HepG2 (cell line): ENCODE measurements at regions not wholly inside any gene's neighbourhood (a gene's known extent, or its start where the extent isn't known, plus 50 kb on each side); places are given as distances from the start of the nearest gene placed in this dataset.

ENCODE experiments used
- ATAC-seq: fragments of 200-7000 bp; cut with Tn5 transposase; 3 replicates; pipeline ENCODE4 v1.9.1; 2020; ENCODE audit warnings: mild to moderate bottlenecking, moderate library complexity
- BruUV-seq: library from RNA; stranded (reverse); fragments of 400-500 nt; replicated peaks from 2 replicates; lab custom pipeline; 2021; lab: Mats Ljungman, UMichigan
- CTCF ChIA-PET: fragments of 300-600 bp; formaldehyde crosslinking; extraction: SDS; loops from one replicate; lab custom pipeline; 2021; ENCODE audit warnings: low total read pairs, inconsistent platforms, low intra/inter-chr PET ratio; lab: Yijun Ruan, JAX
- POLR2A ChIA-PET: fragments of 350-600 bp; sonication (Branson Sonifier 250); formaldehyde crosslinking; loops from one replicate; lab custom pipeline; 2020; ENCODE audit warnings: antibody characterized with exemption, inconsistent platforms; lab: Yijun Ruan, JAX
- DNase-seq: peaks from one replicate; pipeline ENCODE4 v3.0.0-alpha.2; 2015; ENCODE audit warnings: low spot score
- FAIRE-seq: peaks from 3 replicates; lab custom pipeline; 2011; peaks lifted over from hg19 to GRCh38; lab: Jason Lieb, UNC
- H2AFZ ChIP-seq: one replicate; pipeline ENCODE4 v1.6.1; 2011; ENCODE audit warnings: low read length, inconsistent platforms
- H3K27ac ChIP-seq: fragments of 300-600 bp; 3 replicates; pipeline ENCODE4 v1.8.0; 2011; ENCODE audit warnings: mixed run types, mild to moderate bottlenecking, mixed read lengths, low read length, inconsistent platforms; ENCODE audit not compliant: insufficient read depth; ENCODE audit errors: extremely low read length
- H3K27me3 ChIP-seq, 2 experiments: fragments of 200-600 bp in 1 of 2; 2 replicates in 1 of 2; 3 replicates in 1 of 2; pipeline versions ENCODE4 v1.6.0 to v1.8.0; 2011; ENCODE audit warnings: low read length in 2 of 2, mild to moderate bottlenecking in 2 of 2, moderate library complexity in 2 of 2, inconsistent platforms in 1 of 2; ENCODE audit not compliant: insufficient read depth in 2 of 2, control insufficient read depth in 1 of 2
- H3K36me3 ChIP-seq, 2 experiments: fragments of 200-600 bp in 1 of 2; replicated peaks in 1 of 2; 2 replicates in 1 of 2; 3 replicates in 1 of 2; pipeline versions ENCODE4 v1.5.1 to v1.8.0; 2011; ENCODE audit warnings: low read length in 2 of 2, inconsistent platforms in 1 of 2; ENCODE audit not compliant: insufficient read depth in 2 of 2, control insufficient read depth in 1 of 2
- H3K4me1 ChIP-seq: 2 replicates; pipeline ENCODE4 v1.5.1; 2012; ENCODE audit warnings: low read length, inconsistent platforms; ENCODE audit not compliant: insufficient read depth
- H3K4me2 ChIP-seq: 2 replicates; pipeline ENCODE4 v1.6.0; 2011; ENCODE audit warnings: low read depth, low read length, inconsistent platforms
- H3K4me3 ChIP-seq, 3 experiments: fragments of 200-600 bp in 1 of 3; sonication (generic), shearing (Covaris generic) in 1 of 3; replicated peaks in 1 of 3; 2 replicates each; pipeline ENCODE4 v1.5.1; 2011 to 2016; ENCODE audit warnings: low read length in 3 of 3, inconsistent platforms in 2 of 3, low read depth in 2 of 3, mild to moderate bottlenecking in 2 of 3, control low read depth in 1 of 3, mixed read lengths in 1 of 3; ENCODE audit not compliant: insufficient read depth in 1 of 3
- H3K79me2 ChIP-seq: one replicate; pipeline ENCODE4 v1.6.1; 2011; ENCODE audit warnings: low read length, inconsistent platforms; ENCODE audit not compliant: insufficient read depth
- H3K9ac ChIP-seq: 2 replicates; pipeline ENCODE4 v1.6.0; 2011; ENCODE audit warnings: mild to moderate bottlenecking, low read depth, low read length, inconsistent platforms; ENCODE audit not compliant: insufficient read depth
- H3K9me3 ChIP-seq: 2 replicates; pipeline ENCODE4 v1.5.1; 2012; ENCODE audit warnings: mild to moderate bottlenecking, low read length
- H4K20me1 ChIP-seq: 2 replicates; pipeline ENCODE4 v1.6.0; 2011; ENCODE audit warnings: inconsistent platforms, mild to moderate bottlenecking, low read length, moderate library complexity; ENCODE audit not compliant: insufficient read depth
- CTCF ChIP-seq: sonication (generic); formaldehyde crosslinking; IDR thresholded peaks from 2 replicates; pipeline ENCODE4 v1.5.0; 2020; ENCODE audit warnings: mild to moderate bottlenecking, missing genetic modification reagents, moderate library complexity
- HDAC1 ChIP-seq: sonication (generic); formaldehyde crosslinking; IDR thresholded peaks from 2 replicates; pipeline ENCODE4 v1.5.1; 2020; ENCODE audit warnings: mild to moderate bottlenecking, missing genetic modification reagents
- SMC3 ChIP-seq: IDR thresholded peaks from 2 replicates; pipeline ENCODE4 v1.6.1; 2011; ENCODE audit warnings: low read length, improper control_type of control experiment
- STAG1 ChIP-seq: sonication (generic); formaldehyde crosslinking; IDR thresholded peaks from 2 replicates; pipeline ENCODE4 v1.4.0; 2020; ENCODE audit warnings: missing genetic modification reagents
- TEAD2 ChIP-seq: sonication (generic); formaldehyde crosslinking; IDR thresholded peaks from 2 replicates; pipeline ENCODE4 v1.9.0; 2021; ENCODE audit warnings: missing genetic modification reagents
- TEF ChIP-seq: sonication (generic); formaldehyde crosslinking; IDR thresholded peaks from 2 replicates; pipeline ENCODE4 v1.5.0; 2020; ENCODE audit warnings: missing genetic modification reagents
- ZNF512 ChIP-seq: sonication (generic); formaldehyde crosslinking; IDR thresholded peaks from 2 replicates; pipeline ENCODE4 v1.4.0; 2020; ENCODE audit warnings: mild to moderate bottlenecking, missing genetic modification reagents
- ZNF556 ChIP-seq: sonication (generic); formaldehyde crosslinking; IDR thresholded peaks from 2 replicates; pipeline ENCODE4 v1.4.0; 2020; ENCODE audit warnings: mild to moderate bottlenecking, missing genetic modification reagents, borderline replicate concordance
- ZNF576 ChIP-seq: sonication (generic); formaldehyde crosslinking; IDR thresholded peaks from 2 replicates; pipeline ENCODE4 v1.4.0; 2020; ENCODE audit warnings: mild to moderate bottlenecking, missing genetic modification reagents
- ZNF672 ChIP-seq: sonication (generic); formaldehyde crosslinking; IDR thresholded peaks from 2 replicates; pipeline ENCODE4 v1.8.1; 2022; ENCODE audit warnings: missing genetic modification reagents
- ZNF737 ChIP-seq: sonication (generic); formaldehyde crosslinking; IDR thresholded peaks from 2 replicates; pipeline ENCODE4 v1.5.0; 2020; ENCODE audit warnings: missing genetic modification reagents, mild to moderate bottlenecking, borderline replicate concordance
- WGBS: methylation state at CpG from one replicate; pipeline ENCODE4 v1.1.6; 2017; ENCODE audit warnings: low lambda C conversion rate; 5-methylcytosine and 5-hydroxymethylcytosine counted together
- in situ Hi-C: cut with HindIII; loops from 2 replicates; pipeline ENCODE4 v1.10.0; 2017; ENCODE audit warnings: low pct_unique_long_range_greater_than_20kb; ENCODE audit not compliant: extremely low pct_ligation_motif_present
- intact Hi-C: fragments of 100-400 bp; cut with micrococcal nuclease; formaldehyde crosslinking; loops from one replicate; pipeline ENCODE4 v1.10.0; 2022; ENCODE audit not compliant: unreplicated experiment

- no peak for TF ChIP-seq ZNF672
- TF ChIP-seq ZNF737 = no peak
- no peak for TF ChIP-seq TEAD2 (CRISPR knock-in tag)
- no peak for TF ChIP-seq HDAC1
- no peak for TF ChIP-seq ZNF556 (CRISPR knock-in tag)
These were observed 165.8 kb downstream of the FBXO15 start (continued) for GRCh38 chr18:73981796-73982195.

GRCh38 chr18:73980289-73980979 is 167.2 kb downstream of the FBXO15 start:
- Histone ChIP-seq H4K20me1 (no peaks in the 10 kb centered on the region), H3K27me3 (peaks cover 0 to 20% of the 10 kb centered on the region in 2 experiments; a peak in 2 of 5 replicates), H3K27ac (no peak overlapping the region), H3K9me3 (no peaks in the 10 kb centered on the region), H3K4me1 (no peaks in the 10 kb centered on the region), H3K79me2 (no peaks in the 10 kb centered on the region), H3K36me3 (no peaks in the 10 kb centered on the region), H3K4me2 (no peak overlapping the region), H3K9ac (no peak overlapping the region), H3K4me3 (no peak overlapping the region), H2AFZ (no peak overlapping the region)
- in situ Hi-C loops = loop anchor here (25.0 kb wide), 1 partner anchor 1218 kb away; no protein-coding TSS in a partner anchor
- ChIA-PET POLR2A (no interaction called here), CTCF (interaction anchor here (1.7 kb wide), 1 partner anchor 1218 kb away, joined by 8 read pairs; no protein-coding TSS in a partner anchor)
- FAIRE-seq (peak; percentile 34), DNase-seq (peak; percentile 9), ATAC-seq (peak; percentile 83)
- intact Hi-C loops = loop anchor here (5.0 kb wide), 1 partner anchor 362 kb away; no protein-coding TSS in a partner anchor
- peak; percentile 36; the same call in 1 of the 2 replicates for TF ChIP-seq STAG1 (CRISPR knock-in tag)
- TF ChIP-seq CTCF (CRISPR knock-in tag) = peak; percentile 55
- TF ChIP-seq SMC3 = peak; percentile 41; the same call in 1 of the 2 replicates
- TF ChIP-seq ZNF576 (CRISPR knock-in tag) = peak; percentile 82; the same call in 1 of the 2 replicates
- no peak for TF ChIP-seq TEF (CRISPR knock-in tag)
- no peak for TF ChIP-seq ZNF512 (CRISPR knock-in tag)
- no TSS peak for BruUV-seq
- WGBS = 9% methylated on average over 8 of the region's 9 CpGs
